Glutamatergic neuron (in vitro differentiated cells): ENCODE measurements at regions not wholly inside any gene's neighbourhood (a gene's known extent, or its start where the extent isn't known, plus 50 kb on each side); places are given as distances from the start of the nearest gene placed in this dataset.
A peak's percentile ranks its signal among the peaks of the same experiment; 100 is the strongest.

ENCODE experiments used
- DNase-seq: peaks from one replicate; pipeline ENCODE4 v3.0.0; 2022
- H3K27ac Mint-ChIP-seq: one replicate; pipeline ENCODE4 v1.8.0; 2020; ENCODE audit warnings: mild to moderate bottlenecking, mixed read lengths, inconsistent platforms; ENCODE audit not compliant: unreplicated experiment
- H3K27me3 Mint-ChIP-seq: one replicate; pipeline ENCODE4 v1.8.0; 2020; ENCODE audit warnings: mild to moderate bottlenecking, moderate library complexity, mixed read lengths, inconsistent platforms; ENCODE audit not compliant: unreplicated experiment
- H3K36me3 Mint-ChIP-seq: one replicate; pipeline ENCODE4 v1.8.0; 2020; ENCODE audit warnings: mild to moderate bottlenecking, mixed read lengths, inconsistent platforms; ENCODE audit not compliant: unreplicated experiment
- H3K4me1 Mint-ChIP-seq: one replicate; pipeline ENCODE4 v1.8.0; 2020; ENCODE audit warnings: mild to moderate bottlenecking, low read depth, mixed read lengths, inconsistent platforms; ENCODE audit not compliant: unreplicated experiment
- H3K4me3 Mint-ChIP-seq: one replicate; pipeline ENCODE4 v1.8.0; 2020; ENCODE audit warnings: mild to moderate bottlenecking, mixed read lengths, inconsistent platforms; ENCODE audit not compliant: unreplicated experiment
- H3K9me3 Mint-ChIP-seq: one replicate; pipeline ENCODE4 v1.8.0; 2020; ENCODE audit warnings: mild to moderate bottlenecking, moderate library complexity, mixed read lengths, inconsistent platforms; ENCODE audit not compliant: unreplicated experiment
- CTCF ChIP-seq: fragments of 200-600 bp; sonication (generic); IDR thresholded peaks from one replicate; pipeline ENCODE4 v1.5.0; 2021; ENCODE audit not compliant: partially characterized antibody, unreplicated experiment

- Mint-ChIP-seq H3K4me1 (no peaks in the 10 kb centered on the region), H3K9me3 (peaks cover 3% of the 10 kb centered on the region), H3K27me3 (no peaks in the 10 kb centered on the region), H3K4me3 (no peak overlapping the region), H3K27ac (no peak overlapping the region), H3K36me3 (no peaks in the 10 kb centered on the region)
- no peak for DNase-seq
- no peak for TF ChIP-seq CTCF
Measured at GRCh38 chr16:64217789-64218535, 903.9 kb downstream of the CDH11 start.

GRCh38 chr16:64215730-64216129 is 906.1 kb downstream of the CDH11 start:
- DNase-seq: no peak
- Mint-ChIP-seq H3K27me3 (no peaks in the 10 kb centered on the region), H3K4me1 (no peaks in the 10 kb centered on the region), H3K36me3 (no peaks in the 10 kb centered on the region), H3K9me3 (no peaks in the 10 kb centered on the region), H3K27ac (no peak overlapping the region), H3K4me3 (no peak overlapping the region)
- no peak for TF ChIP-seq CTCF

DNA sequence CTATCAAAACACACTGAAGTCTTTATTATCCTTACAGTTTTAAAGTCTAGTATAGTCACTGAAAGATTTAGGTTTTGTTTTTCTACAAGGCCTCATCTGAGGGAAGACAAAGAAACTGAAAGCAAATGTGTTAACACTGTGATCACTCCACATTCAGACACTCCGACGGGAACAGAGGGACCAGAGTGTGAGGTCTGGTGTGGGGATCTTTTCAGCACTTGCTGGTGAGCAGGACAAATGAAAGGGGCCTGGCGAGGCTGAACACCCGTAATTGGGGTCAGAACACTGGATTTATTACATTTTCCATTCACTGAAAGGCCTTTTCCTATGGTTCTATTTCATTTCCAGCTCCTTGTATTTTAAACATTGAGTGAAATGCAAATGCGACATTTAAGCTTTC is 910.5 kb downstream of the CDH11 start:
- Mint-ChIP-seq H3K27ac (no peak overlapping the region), H3K4me3 (no peak overlapping the region), H3K27me3 (no peaks in the 10 kb centered on the region), H3K36me3 (no peaks in the 10 kb centered on the region), H3K9me3 (peaks cover 2% of the 10 kb centered on the region), H3K4me1 (peaks cover 5% of the 10 kb centered on the region)
- TF ChIP-seq CTCF: no peak
- no peak for DNase-seq

- TF ChIP-seq CTCF: no peak
- Mint-ChIP-seq H3K27ac (peak overlapping the region; percentile 75), H3K27me3 (no peaks in the 10 kb centered on the region), H3K9me3 (peaks cover 2% of the 10 kb centered on the region), H3K4me3 (no peak overlapping the region), H3K4me1 (peaks cover 9% of the 10 kb centered on the region), H3K36me3 (no peaks in the 10 kb centered on the region)
- DNase-seq: peak; percentile 17
Measured at GRCh38 chr16:64206862-64207261, 915.0 kb downstream of the CDH11 start.

GRCh38 chr16:64203126-64203525 is 918.7 kb downstream of the CDH11 start:
- Mint-ChIP-seq H3K27me3 (no peaks in the 10 kb centered on the region), H3K4me1 (peaks cover 9% of the 10 kb centered on the region), H3K9me3 (peaks cover 2% of the 10 kb centered on the region), H3K36me3 (no peaks in the 10 kb centered on the region), H3K4me3 (no peak overlapping the region), H3K27ac (no peak overlapping the region)
- DNase-seq: no peak
- TF ChIP-seq CTCF: no peak
